Cortex of kidney (tissue), 1 donor: ENCODE measurements at regions not wholly inside any gene's neighbourhood (a gene's known extent, or its start where the extent isn't known, plus 50 kb on each side); places are given as distances from the start of the nearest gene placed in this dataset.
"Not testable (repeated sequence)": the region's sequence is repeated elsewhere in the genome, so short reads cannot be mapped to it uniquely, and the experiment has no call there.

Source experiments
- DNase-seq: peaks from one replicate; lab custom pipeline; 2025; lab: John Stamatoyannopoulos, UW

- DNase-seq, result no peak
Measured at GRCh38 chr12:4156317-4156716, 117.2 kb upstream of the CCND2 start.

GRCh38 chr12:4154672-4155225, 118.8 kb upstream of the CCND2 start:
- DNase-seq, result no peak

GRCh38 chr12:4153343-4153892, 120.1 kb upstream of the CCND2 start:
- DNase-seq, result no peak

- DNase-seq, result no peak
Measured at GRCh38 chr12:4152145-4152795, 121.3 kb upstream of the CCND2 start.

GRCh38 chr12:4151362-4152121, 122.0 kb upstream of the CCND2 start:
- no peak for DNase-seq

GRCh38 chr12:4150355-4150754, 123.2 kb upstream of the CCND2 start:
- DNase-seq, result not testable (repeated sequence)

GRCh38 chr12:4148418-4149056, 125.0 kb upstream of the CCND2 start:
- no peak for DNase-seq

GRCh38 chr12:4147031-4147481, 126.5 kb upstream of the CCND2 start:
- no peak for DNase-seq

GRCh38 chr12:4145990-4146859, 127.3 kb upstream of the CCND2 start:
- DNase-seq, result no peak

- DNase-seq, result no peak
Measured at GRCh38 chr12:4144676-4145075, 128.9 kb upstream of the CCND2 start.

GRCh38 chr12:4143896-4144295, 129.7 kb upstream of the CCND2 start:
- DNase-seq, result no peak

GRCh38 chr12:4141348-4142270, 132.0 kb upstream of the CCND2 start:
- no peak for DNase-seq

- DNase-seq, result no peak
Measured at GRCh38 chr12:4140581-4141301, 132.8 kb upstream of the CCND2 start.

GRCh38 chr12:4139191-4139590, 134.4 kb upstream of the CCND2 start:
- no peak for DNase-seq

- not testable (repeated sequence) for DNase-seq
Measured at GRCh38 chr12:4138532-4138931, 135.0 kb upstream of the CCND2 start.

GRCh38 chr12:4138051-4138450, 135.5 kb upstream of the CCND2 start:
- DNase-seq, result no peak

GRCh38 chr12:4137441-4137840, 136.1 kb upstream of the CCND2 start:
- no peak for DNase-seq

- DNase-seq, result no peak
Measured at GRCh38 chr12:4137015-4137414, 136.5 kb upstream of the CCND2 start.

- DNase-seq, result no peak
Measured at GRCh38 chr12:4135919-4136605, 137.5 kb upstream of the CCND2 start.
